GM12878 (cell line): ENCODE measurements at regions not wholly inside any gene's neighbourhood (a gene's known extent, or its start where the extent isn't known, plus 50 kb on each side); places are given as distances from the start of the nearest gene placed in this dataset.

ENCODE experiments used
- ATAC-seq: fragments of 200-7000 bp; cut with Tn5 transposase; 3 replicates; pipeline ENCODE4 v1.9.1; 2020; ENCODE audit warnings: mild to moderate bottlenecking, moderate library complexity
- BruUV-seq: library from RNA; stranded (reverse); fragments of 400-500 nt; replicated peaks from 2 replicates; lab custom pipeline; 2021; lab: Mats Ljungman, UMichigan
- CTCF ChIA-PET: fragments of 300-600 bp; sonication (Branson Sonifier 250); formaldehyde crosslinking; extraction: SDS; loops from one replicate; lab custom pipeline; 2021; ENCODE audit warnings: inconsistent platforms; lab: Yijun Ruan, JAX
- POLR2A ChIA-PET: fragments of 350-600 bp; formaldehyde crosslinking; extraction: SDS; loops from one replicate; lab custom pipeline; 2021; ENCODE audit warnings: inconsistent platforms; lab: Charles Lee
- RAD21 ChIA-PET: fragments of 300-600 bp; sonication (Branson Sonifier 250); formaldehyde crosslinking; loops from one replicate; lab custom pipeline; 2023; ENCODE audit warnings: antibody characterized with exemption; ENCODE audit not compliant: unreplicated experiment; lab: Charles Lee
- SMC1A ChIA-PET: fragments of 300-600 bp; sonication (Branson Sonifier 250); formaldehyde crosslinking; loops from one replicate; lab custom pipeline; 2023; ENCODE audit not compliant: unreplicated experiment, uncharacterized antibody; lab: Charles Lee
- DNase-seq: peaks from one replicate; pipeline ENCODE4 v3.0.0-alpha.2; 2011; ENCODE audit warnings: low read depth, low spot score
- FAIRE-seq: peaks from 3 replicates; lab custom pipeline; 2011; peaks lifted over from hg19 to GRCh38; lab: Jason Lieb, UNC
- H2AFZ ChIP-seq: 2 replicates; pipeline ENCODE4 v1.6.0; 2011; ENCODE audit warnings: low read depth, low read length, control low read depth; ENCODE audit not compliant: control insufficient read depth
- H3K27ac ChIP-seq: 2 replicates; pipeline ENCODE4 v1.5.1; 2011; ENCODE audit warnings: control low read depth; ENCODE audit not compliant: control insufficient read depth, insufficient read depth
- H3K27me3 ChIP-seq, 2 experiments: replicated peaks in 1 of 2; 2 replicates each; pipeline versions ENCODE4 v1.6.0 to v1.6.1; 2011; ENCODE audit warnings: low read length in 1 of 2; ENCODE audit not compliant: control insufficient read depth in 2 of 2, insufficient read depth in 2 of 2
- H3K36me3 ChIP-seq, 2 experiments: 2 replicates each; pipeline ENCODE4 v1.5.1; 2011; ENCODE audit warnings: low read length in 1 of 2; ENCODE audit not compliant: control insufficient read depth in 2 of 2, insufficient read depth in 2 of 2
- H3K4me1 ChIP-seq: 2 replicates; pipeline ENCODE4 v1.6.1; 2011; ENCODE audit warnings: mild to moderate bottlenecking, low read length, moderate library complexity, mixed read lengths; ENCODE audit not compliant: control insufficient read depth, insufficient read depth
- H3K4me2 ChIP-seq: 2 replicates; pipeline ENCODE4 v1.6.0; 2011; ENCODE audit warnings: control low read depth; ENCODE audit not compliant: control insufficient read depth, insufficient read depth
- H3K4me3 ChIP-seq: fragments of 200-600 bp; sonication (generic); 2 replicates; pipeline ENCODE4 v1.5.1; 2016
- H3K79me2 ChIP-seq: 2 replicates; pipeline ENCODE4 v1.6.0; 2011; ENCODE audit warnings: low read length; ENCODE audit not compliant: control insufficient read depth, insufficient read depth
- H3K9ac ChIP-seq: 2 replicates; pipeline ENCODE4 v1.8.0; 2011; ENCODE audit warnings: low read length, control low read depth, mixed read lengths; ENCODE audit not compliant: control insufficient read depth, insufficient read depth
- H3K9me3 ChIP-seq: replicated peaks from 3 replicates; pipeline ENCODE4 v1.5.1; 2011; ENCODE audit warnings: mild to moderate bottlenecking, low read length; ENCODE audit not compliant: control insufficient read depth, insufficient read depth
- H4K20me1 ChIP-seq: 2 replicates; pipeline ENCODE4 v1.6.0; 2011; ENCODE audit not compliant: control insufficient read depth, insufficient read depth
- BCL3 ChIP-seq: IDR thresholded peaks from 2 replicates; pipeline ENCODE4 v1.6.1; 2011; ENCODE audit warnings: borderline replicate concordance, low read depth, mild to moderate bottlenecking, moderate library complexity, low read length; ENCODE audit not compliant: insufficient read depth, poor library complexity, severe bottlenecking
- CBX5 ChIP-seq: sonication (generic); IDR thresholded peaks from 2 replicates; pipeline ENCODE4 v1.6.1; 2016; ENCODE audit warnings: low read depth, moderate library complexity, mild to moderate bottlenecking, inconsistent platforms
- LARP7 ChIP-seq: fragments of 450-650 bp; IDR thresholded peaks from 2 replicates; pipeline ENCODE4 v1.6.1; 2017; ENCODE audit warnings: mild to moderate bottlenecking
- NR2F1 ChIP-seq: fragments of 450-650 bp; conservative IDR thresholded peaks from 2 replicates; pipeline ENCODE4 v1.6.1; 2017; ENCODE audit warnings: mild to moderate bottlenecking
- WGBS: methylation state at CpG from one replicate; pipeline ENCODE4 v1.1.6; 2016; ENCODE audit warnings: low lambda C conversion rate; ENCODE audit not compliant: insufficient replicate concordance, insufficient coverage; ENCODE audit errors: missing lambda C conversion rate; 5-methylcytosine and 5-hydroxymethylcytosine counted together
- in situ Hi-C: fragments of 300-500 bp; cut with MboI; formaldehyde crosslinking; loops from 9 replicates; pipeline ENCODE4 v1.14.3; 2018; ENCODE audit warnings: mixed read lengths
- intact Hi-C: fragments of 100-400 bp; cut with micrococcal nuclease; formaldehyde crosslinking; loops from one replicate; pipeline ENCODE4 v1.14.2; 2022; ENCODE audit not compliant: unreplicated experiment
- TF ChIP-seq, protein P1 (sequence below): fragments of 150-350 bp; IDR thresholded peaks from 2 replicates; pipeline ENCODE4 v1.6.1; 2016; ENCODE audit warnings: low read depth, low read length
- TF ChIP-seq, protein P2 (sequence below): fragments of 450-650 bp; IDR thresholded peaks from 2 replicates; pipeline ENCODE4 v1.6.1; 2018; ENCODE audit warnings: borderline replicate concordance, mild to moderate bottlenecking; ENCODE audit not compliant: partially characterized antibody

DNA sequence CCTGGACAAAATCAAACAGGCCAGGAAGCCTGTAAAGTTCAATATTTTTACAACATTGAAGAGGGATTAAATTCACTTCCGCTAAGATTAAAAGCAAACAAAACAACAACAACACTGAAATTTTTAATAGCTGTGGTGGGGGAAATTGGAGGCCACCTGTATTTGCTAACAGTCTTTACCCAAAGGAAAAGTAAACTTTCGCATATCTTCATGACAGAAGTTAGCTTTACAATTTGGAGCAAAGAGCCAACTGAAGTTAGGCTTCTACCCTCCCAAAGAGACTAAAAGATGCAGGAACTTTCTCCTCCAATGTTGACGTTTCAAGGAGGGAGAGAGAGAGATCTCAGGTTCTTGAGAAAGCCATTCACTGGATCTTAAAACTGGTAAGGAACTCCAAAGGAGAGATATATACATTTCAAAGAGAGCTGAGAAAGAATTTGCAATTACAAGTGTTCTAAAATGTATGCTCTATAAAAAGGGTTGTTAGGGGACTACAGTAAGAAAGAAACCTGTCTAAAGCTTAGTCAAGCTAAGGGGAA lies 349.2 kb upstream of the CDH9 start:
- in situ Hi-C loops (no loop called here), intact Hi-C loops (no loop called here)
- Histone ChIP-seq H2AFZ (no peak overlapping the region), H4K20me1 (no peaks in the 10 kb centered on the region), H3K9me3 (no peaks in the 10 kb centered on the region), H3K27ac (no peak overlapping the region), H3K27me3 (no peaks in the 10 kb centered on the region), H3K9ac (no peak overlapping the region), H3K79me2 (no peaks in the 10 kb centered on the region), H3K4me2 (no peak overlapping the region), H3K4me1 (no peaks in the 10 kb centered on the region), H3K4me3 (no peak overlapping the region), H3K36me3 (no peaks in the 10 kb centered on the region)
- CTCF ChIA-PET = interaction anchor here (0.6 kb wide), 1 partner anchor 1086 kb away, joined by 3 read pairs; no protein-coding TSS in a partner anchor
- BruUV-seq = no TSS peak
- no peak for DNase-seq
- RAD21 ChIA-PET = no interaction called here
- TF ChIP-seq BCL3 (no peak), LARP7 (no peak), NR2F1 (no peak), CBX5 (no peak)
- TF ChIP-seq, protein P1, sequence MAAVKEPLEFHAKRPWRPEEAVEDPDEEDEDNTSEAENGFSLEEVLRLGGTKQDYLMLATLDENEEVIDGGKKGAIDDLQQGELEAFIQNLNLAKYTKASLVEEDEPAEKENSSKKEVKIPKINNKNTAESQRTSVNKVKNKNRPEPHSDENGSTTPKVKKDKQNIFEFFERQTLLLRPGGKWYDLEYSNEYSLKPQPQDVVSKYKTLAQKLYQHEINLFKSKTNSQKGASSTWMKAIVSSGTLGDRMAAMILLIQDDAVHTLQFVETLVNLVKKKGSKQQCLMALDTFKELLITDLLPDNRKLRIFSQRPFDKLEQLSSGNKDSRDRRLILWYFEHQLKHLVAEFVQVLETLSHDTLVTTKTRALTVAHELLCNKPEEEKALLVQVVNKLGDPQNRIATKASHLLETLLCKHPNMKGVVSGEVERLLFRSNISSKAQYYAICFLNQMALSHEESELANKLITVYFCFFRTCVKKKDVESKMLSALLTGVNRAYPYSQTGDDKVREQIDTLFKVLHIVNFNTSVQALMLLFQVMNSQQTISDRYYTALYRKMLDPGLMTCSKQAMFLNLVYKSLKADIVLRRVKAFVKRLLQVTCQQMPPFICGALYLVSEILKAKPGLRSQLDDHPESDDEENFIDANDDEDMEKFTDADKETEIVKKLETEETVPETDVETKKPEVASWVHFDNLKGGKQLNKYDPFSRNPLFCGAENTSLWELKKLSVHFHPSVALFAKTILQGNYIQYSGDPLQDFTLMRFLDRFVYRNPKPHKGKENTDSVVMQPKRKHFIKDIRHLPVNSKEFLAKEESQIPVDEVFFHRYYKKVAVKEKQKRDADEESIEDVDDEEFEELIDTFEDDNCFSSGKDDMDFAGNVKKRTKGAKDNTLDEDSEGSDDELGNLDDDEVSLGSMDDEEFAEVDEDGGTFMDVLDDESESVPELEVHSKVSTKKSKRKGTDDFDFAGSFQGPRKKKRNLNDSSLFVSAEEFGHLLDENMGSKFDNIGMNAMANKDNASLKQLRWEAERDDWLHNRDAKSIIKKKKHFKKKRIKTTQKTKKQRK = no peak
- TF ChIP-seq, protein P2, sequence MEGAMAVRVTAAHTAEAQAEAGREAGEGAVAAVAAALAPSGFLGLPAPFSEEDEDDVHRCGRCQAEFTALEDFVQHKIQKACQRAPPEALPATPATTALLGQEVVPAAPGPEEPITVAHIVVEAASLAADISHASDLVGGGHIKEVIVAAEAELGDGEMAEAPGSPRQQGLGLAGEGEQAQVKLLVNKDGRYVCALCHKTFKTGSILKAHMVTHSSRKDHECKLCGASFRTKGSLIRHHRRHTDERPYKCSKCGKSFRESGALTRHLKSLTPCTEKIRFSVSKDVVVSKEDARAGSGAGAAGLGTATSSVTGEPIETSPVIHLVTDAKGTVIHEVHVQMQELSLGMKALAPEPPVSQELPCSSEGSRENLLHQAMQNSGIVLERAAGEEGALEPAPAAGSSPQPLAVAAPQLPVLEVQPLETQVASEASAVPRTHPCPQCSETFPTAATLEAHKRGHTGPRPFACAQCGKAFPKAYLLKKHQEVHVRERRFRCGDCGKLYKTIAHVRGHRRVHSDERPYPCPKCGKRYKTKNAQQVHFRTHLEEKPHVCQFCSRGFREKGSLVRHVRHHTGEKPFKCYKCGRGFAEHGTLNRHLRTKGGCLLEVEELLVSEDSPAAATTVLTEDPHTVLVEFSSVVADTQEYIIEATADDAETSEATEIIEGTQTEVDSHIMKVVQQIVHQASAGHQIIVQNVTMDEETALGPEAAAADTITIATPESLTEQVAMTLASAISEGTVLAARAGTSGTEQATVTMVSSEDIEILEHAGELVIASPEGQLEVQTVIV = no peak
- no peak for FAIRE-seq
- POLR2A ChIA-PET = no interaction called here
- no peak for ATAC-seq
- SMC1A ChIA-PET = no interaction called here
- WGBS = 18% methylated on average over 3 of the region's 3 CpGs
